Thyroid gland (tissue), 4 donors: ENCODE measurements at regions not wholly inside any gene's neighbourhood (a gene's known extent, or its start where the extent isn't known, plus 50 kb on each side); places are given as distances from the start of the nearest gene placed in this dataset.
"Not testable (repeated sequence)": the region's sequence is repeated elsewhere in the genome, so short reads cannot be mapped to it uniquely, and the experiment has no call there.

Source experiments
- DNase-seq, 2 donors: peaks; one replicate each; pipeline ENCODE4 v3.0.0-alpha.2; 2019
- H3K27ac ChIP-seq, 3 donors: fragments of 200-600 bp; sonication (generic); 1 replicate in 2 of 3; 2 replicates in 1 of 3; pipeline ENCODE4 v1.5.1; 2016 to 2019; ENCODE audit warnings: mild to moderate bottlenecking in 1 of 3, moderate library complexity in 1 of 3
- H3K27me3 ChIP-seq: fragments of 200-600 bp; sonication (generic); one replicate; pipeline ENCODE4 v1.5.1; 2019
- H3K36me3 ChIP-seq, 2 donors: fragments of 200-600 bp; sonication (generic); one replicate each; pipeline ENCODE4 v1.5.1; 2016 to 2019
- H3K4me1 ChIP-seq, 2 donors: fragments of 200-600 bp; sonication (generic); one replicate each; pipeline ENCODE4 v1.5.1; 2017 to 2019
- H3K4me3 ChIP-seq, 3 donors: fragments of 200-600 bp; sonication (generic); replicated peaks in 1 of 3; 1 replicate in 2 of 3; 2 replicates in 1 of 3; pipeline ENCODE4 v1.5.1; 2016; ENCODE audit warnings: mild to moderate bottlenecking in 1 of 3
- H3K9me3 ChIP-seq: fragments of 200-600 bp; sonication (generic); one replicate; pipeline ENCODE4 v1.5.1; 2017
- CTCF ChIP-seq, 6 experiments: fragments of 200-600 bp in 3 of 6; fragments of 450-650 bp in 3 of 6; sonication (generic) in 3 of 6; IDR thresholded peaks; one replicate each; pipeline ENCODE4 v1.5.1; 2016 to 2019; ENCODE audit warnings: antibody characterized with exemption in 6 of 6, mild to moderate bottlenecking in 2 of 6, inconsistent platforms in 1 of 6, moderate library complexity in 1 of 6
- POLR2A ChIP-seq, 2 donors: fragments of 450-650 bp; IDR thresholded peaks; one replicate each; pipeline ENCODE4 v1.6.1; 2017; ENCODE audit warnings: antibody characterized with exemption in 2 of 2, mild to moderate bottlenecking in 2 of 2, moderate library complexity in 1 of 2
- WGBS, 2 donors: methylation state at CpG; one replicate each; pipeline ENCODE4 v1.1.5; 2017; 5-methylcytosine and 5-hydroxymethylcytosine counted together
- intact Hi-C: fragments of 100-400 bp; cut with DNase I; formaldehyde crosslinking; loops from one replicate; pipeline ENCODE4 v1.15.1; 2023

DNA sequence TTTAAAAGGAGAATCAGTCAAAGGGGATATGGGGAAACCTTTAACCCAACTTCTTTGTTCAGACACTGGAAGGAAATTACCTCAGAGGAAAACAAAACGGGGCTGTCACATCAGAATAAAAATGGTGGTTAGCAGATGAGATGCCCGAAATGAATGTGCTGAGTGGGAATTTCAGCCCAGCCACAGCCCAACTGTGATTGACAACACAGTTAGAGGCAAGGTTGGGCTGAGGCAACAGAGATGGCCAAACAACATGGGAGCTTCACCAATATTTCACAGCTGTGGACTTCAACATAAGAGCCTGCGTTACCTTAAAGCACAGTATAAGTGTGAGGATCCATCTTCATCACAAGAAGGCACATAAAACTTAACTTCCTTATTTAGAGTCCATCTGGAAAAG lies 133.5 kb upstream of the PTPRZ1 start:
- Histone ChIP-seq H3K4me1 (no peaks in the 10 kb centered on the region), H3K27ac (no peak overlapping the region), H3K27me3 (no peaks in the 10 kb centered on the region), H3K9me3 (no peaks in the 10 kb centered on the region), H3K36me3 (no peaks in the 10 kb centered on the region), H3K4me3 (no peak overlapping the region)
- DNase-seq: no peak
- TF ChIP-seq CTCF (IDR thresholded peaks at IDR 0.05) (no peak), POLR2A (IDR thresholded peaks at IDR 0.05) (no peak)
- intact Hi-C loops: no loop called here
- 63 to 72% methylated on average over 3 of the region's 3 CpGs for WGBS, 2 donors

GRCh38 chr7:121730869-121731268 lies 142.1 kb upstream of the PTPRZ1 start:
- no peaks in the 10 kb centered on the region for H3K9me3 ChIP-seq
- H3K36me3 ChIP-seq: no peaks in the 10 kb centered on the region
- no peaks in the 10 kb centered on the region for H3K4me1 ChIP-seq
- TF ChIP-seq CTCF (IDR thresholded peaks at IDR 0.05): no peak
- H3K27me3 ChIP-seq: no peaks in the 10 kb centered on the region
- intact Hi-C loops: no loop called here
- no peak overlapping the region for H3K4me3 ChIP-seq
- DNase-seq: no peak
- H3K27ac ChIP-seq: no peak overlapping the region

DNA sequence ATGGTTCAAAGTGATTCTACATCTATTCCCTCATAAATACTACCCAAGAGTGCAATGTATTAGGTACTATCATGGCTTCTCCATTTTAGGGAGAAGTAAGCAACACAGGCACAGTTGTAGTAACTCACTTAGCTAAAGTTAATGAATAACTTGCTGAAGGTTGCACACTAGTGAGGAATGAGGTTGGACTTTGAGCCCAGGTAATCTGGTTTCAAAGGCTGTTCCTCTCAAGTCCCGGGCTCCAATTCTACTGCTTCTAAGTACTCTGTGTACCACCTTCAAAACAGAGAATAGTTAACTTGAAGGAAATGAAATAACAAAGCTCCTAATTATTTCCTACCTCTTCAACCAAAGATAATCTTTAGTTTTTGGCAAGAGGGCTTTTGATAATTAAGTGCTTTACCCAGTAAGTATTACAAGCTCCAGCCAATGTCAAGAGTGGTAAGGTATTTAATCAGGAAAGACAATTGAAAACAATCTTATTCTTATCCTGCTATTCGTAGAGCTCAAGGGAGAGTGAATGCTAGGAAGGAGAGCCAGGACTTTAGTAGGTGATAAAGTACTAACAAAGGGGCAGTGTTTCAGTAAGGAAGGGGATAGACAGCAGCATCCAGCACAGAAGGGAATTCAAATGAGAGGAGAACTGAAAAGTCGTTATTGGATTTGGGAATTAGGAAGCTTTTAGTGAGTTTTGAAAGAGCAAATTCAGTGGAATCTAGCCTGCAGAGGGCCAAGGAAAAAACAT lies 158.2 kb upstream of the PTPRZ1 start:
- intact Hi-C loops: no loop called here
- Histone ChIP-seq H3K27me3 (no peaks in the 10 kb centered on the region), H3K4me3 (no peak overlapping the region), H3K27ac (no peak overlapping the region), H3K9me3 (no peaks in the 10 kb centered on the region), H3K36me3 (no peaks in the 10 kb centered on the region), H3K4me1 (no peaks in the 10 kb centered on the region)
- no peak for TF ChIP-seq CTCF (IDR thresholded peaks at IDR 0.05)
- no peak for TF ChIP-seq POLR2A (IDR thresholded peaks at IDR 0.05)
- no peak for DNase-seq
- WGBS, 2 donors: 24 to 31% methylated on average over 3 of the region's 3 CpGs

- H3K36me3 ChIP-seq, H3K27ac ChIP-seq, H3K9me3 ChIP-seq, H3K4me1 ChIP-seq, DNase-seq, H3K4me3 ChIP-seq, intact Hi-C loops, H3K27me3 ChIP-seq: not testable (repeated sequence)
- 39 to 43% methylated on average over 5 of the region's 5 CpGs for WGBS, 2 donors
These were observed 160.0 kb upstream of the PTPRZ1 start for GRCh38 chr7:121712961-121713360.

DNA sequence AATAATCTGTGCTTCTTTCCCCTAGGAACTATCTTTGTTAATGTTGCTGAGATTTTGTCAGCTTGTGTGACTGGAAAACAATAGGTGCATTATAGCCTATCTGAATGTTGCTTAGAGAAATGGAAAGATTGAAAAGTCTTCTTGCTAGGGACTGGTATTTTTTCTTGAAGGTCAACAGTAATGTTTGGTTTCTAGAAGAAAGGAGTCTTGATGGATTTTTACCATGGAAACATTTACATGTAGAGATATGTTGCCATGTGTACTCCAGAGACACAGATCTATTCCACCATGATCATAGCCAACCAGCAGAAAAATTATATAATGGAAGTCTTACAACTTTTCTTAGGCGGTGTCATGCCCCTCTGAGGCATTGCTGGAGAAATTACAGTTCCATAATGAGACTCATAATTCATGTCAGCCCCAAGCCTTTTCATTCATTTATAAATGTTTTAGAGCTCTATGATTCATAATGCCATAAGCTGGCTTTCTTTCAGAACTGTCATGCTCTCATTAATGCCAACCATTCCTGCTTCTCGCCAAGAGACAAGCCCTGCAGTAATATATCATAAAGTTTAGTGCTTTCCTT lies 175.1 kb upstream of the PTPRZ1 start:
- Histone ChIP-seq H3K9me3 (no peaks in the 10 kb centered on the region), H3K4me3 (no peak overlapping the region), H3K27me3 (no peaks in the 10 kb centered on the region), H3K27ac (no peak overlapping the region), H3K36me3 (no peaks in the 10 kb centered on the region), H3K4me1 (no peaks in the 10 kb centered on the region)
- WGBS, 2 donors: 79 to 86% methylated on average over 2 of the region's 2 CpGs
- DNase-seq: no peak
- no peak for TF ChIP-seq CTCF (IDR thresholded peaks at IDR 0.05)
- no peak for TF ChIP-seq POLR2A (IDR thresholded peaks at IDR 0.05)
- intact Hi-C loops: no loop called here
